Endothelial cell of umbilical vein (primary cell): ENCODE measurements at regions not wholly inside any gene's neighbourhood (a gene's known extent, or its start where the extent isn't known, plus 50 kb on each side); places are given as distances from the start of the nearest gene placed in this dataset.
A peak's percentile ranks its signal among the peaks of the same experiment; 100 is the strongest.

ENCODE experiments used
- BruUV-seq: library from RNA; stranded (reverse); fragments of 400-500 nt; replicated peaks from 2 replicates; lab custom pipeline; 2021; lab: Mats Ljungman, UMichigan
- CTCF ChIA-PET: fragments of 300-600, 350-600 bp; sonication (Branson Sonifier 250); formaldehyde crosslinking; loops from one replicate; lab custom pipeline; 2021; ENCODE audit warnings: antibody characterized with exemption, inconsistent platforms; lab: Charles Lee
- POLR2A ChIA-PET: fragments of 300-600, 350-600 bp; sonication (Branson Sonifier 250); formaldehyde crosslinking; loops from one replicate; lab custom pipeline; 2021; ENCODE audit warnings: antibody characterized with exemption, inconsistent platforms; lab: Charles Lee
- DNase-seq: peaks from one replicate; pipeline ENCODE4 v3.0.0-alpha.2; 2011; ENCODE audit warnings: low read depth, low spot score
- FAIRE-seq: peaks from 2 replicates; lab custom pipeline; 2011; peaks lifted over from hg19 to GRCh38; lab: Jason Lieb, UNC
- H2AFZ ChIP-seq: 2 replicates; pipeline ENCODE4 v1.6.0; 2012; ENCODE audit warnings: low read depth, low read length, control low read depth, inconsistent platforms
- H3K27ac ChIP-seq: 2 replicates; pipeline ENCODE4 v1.5.1; 2011; ENCODE audit warnings: low read depth, mild to moderate bottlenecking, control low read depth, low read length, moderate library complexity; ENCODE audit not compliant: insufficient read depth
- H3K27me3 ChIP-seq, 2 experiments: 2 replicates each; pipeline versions ENCODE4 v1.6.0 to v1.6.1; 2011; ENCODE audit warnings: low read length in 2 of 2, mixed read lengths in 1 of 2; ENCODE audit not compliant: control insufficient read depth in 2 of 2, insufficient read depth in 2 of 2
- H3K36me3 ChIP-seq, 2 experiments: 2 replicates in 1 of 2; 3 replicates in 1 of 2; pipeline ENCODE4 v1.5.1; 2011; ENCODE audit warnings: low read length in 2 of 2, mild to moderate bottlenecking in 1 of 2, moderate library complexity in 1 of 2; ENCODE audit not compliant: control insufficient read depth in 2 of 2, insufficient read depth in 2 of 2; ENCODE audit errors: extremely low read depth in 1 of 2
- H3K4me1 ChIP-seq: 3 replicates; pipeline ENCODE4 v1.5.1; 2011; ENCODE audit warnings: mild to moderate bottlenecking, low read length; ENCODE audit not compliant: control insufficient read depth, insufficient read depth; ENCODE audit errors: extremely low read depth
- H3K4me2 ChIP-seq: 2 replicates; pipeline ENCODE4 v1.6.1; 2011; ENCODE audit warnings: low read length, control low read depth, mixed read lengths; ENCODE audit not compliant: insufficient read depth
- H3K4me3 ChIP-seq, 3 experiments: fragments of 200-600 bp in 1 of 3; sonication (generic), shearing (Covaris generic) in 1 of 3; replicated peaks in 1 of 3; 2 replicates each; pipeline ENCODE4 v1.5.1; 2011 to 2016; ENCODE audit warnings: control low read depth in 3 of 3, low read length in 3 of 3, mild to moderate bottlenecking in 2 of 3, inconsistent platforms in 1 of 3, low read depth in 1 of 3, moderate library complexity in 1 of 3; ENCODE audit not compliant: insufficient read depth in 1 of 3
- H3K79me2 ChIP-seq: 2 replicates; pipeline ENCODE4 v1.6.0; 2012; ENCODE audit warnings: low read length, inconsistent platforms; ENCODE audit not compliant: control insufficient read depth, insufficient read depth
- H3K9ac ChIP-seq: replicated peaks from 2 replicates; pipeline ENCODE3; 2011; ENCODE audit warnings: low read length, control low read depth; ENCODE audit not compliant: insufficient read depth; ENCODE audit errors: extremely low read depth
- H3K9me1 ChIP-seq: replicated peaks from 3 replicates; pipeline ENCODE4 v1.6.0; 2011; ENCODE audit warnings: mild to moderate bottlenecking, low read length; ENCODE audit not compliant: control insufficient read depth, insufficient read depth; ENCODE audit errors: extremely low read depth
- H3K9me3 ChIP-seq: replicated peaks from 2 replicates; pipeline ENCODE4 v1.5.1; 2012; ENCODE audit warnings: low read length, inconsistent platforms; ENCODE audit not compliant: control insufficient read depth, insufficient read depth
- H4K20me1 ChIP-seq: replicated peaks from 2 replicates; pipeline ENCODE3; 2011; ENCODE audit warnings: mild to moderate bottlenecking, low read length; ENCODE audit not compliant: control insufficient read depth, insufficient read depth; ENCODE audit errors: extremely low read depth
- CTCF ChIP-seq, 2 donors: IDR thresholded peaks; 1 replicate in 1 of 2; 2 replicates in 1 of 2; pipeline ENCODE4 v1.5.1; 2011; ENCODE audit warnings: low read length in 2 of 2, mild to moderate bottlenecking in 2 of 2, moderate library complexity in 2 of 2, control low read depth in 1 of 2, inconsistent platforms in 1 of 2, low read depth in 1 of 2; ENCODE audit not compliant: insufficient read depth in 1 of 2; ENCODE audit errors: extremely low read depth in 1 of 2
- FOS ChIP-seq: IDR thresholded peaks from 2 replicates; pipeline ENCODE4 v1.6.1; 2011; ENCODE audit warnings: mild to moderate bottlenecking, low read length, moderate library complexity, borderline replicate concordance; ENCODE audit not compliant: insufficient read depth
- GATA2 ChIP-seq: IDR thresholded peaks from 2 replicates; pipeline ENCODE4 v1.7.0; 2011; ENCODE audit warnings: low read depth, mild to moderate bottlenecking, moderate library complexity, mixed read lengths, low read length; ENCODE audit not compliant: insufficient read length, insufficient read depth
- JUN ChIP-seq: IDR thresholded peaks from 2 replicates; pipeline ENCODE4 v1.6.1; 2011; ENCODE audit warnings: borderline replicate concordance, low read depth; ENCODE audit not compliant: insufficient read length, insufficient read depth
- MAX ChIP-seq: IDR thresholded peaks from 2 replicates; pipeline ENCODE4 v1.6.1; 2011; ENCODE audit not compliant: insufficient read depth, insufficient read length
- MYC ChIP-seq: IDR thresholded peaks from one replicate; pipeline ENCODE4 v1.6.1; 2011; ENCODE audit warnings: mild to moderate bottlenecking, low read depth, low read length
- POLR2AphosphoS5 ChIP-seq: IDR thresholded peaks from 2 replicates; pipeline ENCODE4 v1.6.1; 2012; ENCODE audit warnings: low read depth, mild to moderate bottlenecking, control low read depth, low read length, moderate library complexity; ENCODE audit not compliant: insufficient read depth
- dilution Hi-C: fragments of 300-500 bp; cut with MboI; formaldehyde crosslinking; loops from one replicate; pipeline ENCODE4 v1.15.0; 2019; ENCODE audit warnings: low sequenced_read_pairs; ENCODE audit not compliant: extremely low pct_ligation_motif_present
- intact Hi-C: fragments of 100-400 bp; cut with micrococcal nuclease; formaldehyde crosslinking; loops from one replicate; pipeline ENCODE4 v1.10.0; 2022

- no peaks in the 10 kb centered on the region for H4K20me1 ChIP-seq
- intact Hi-C loops (loop anchor here (5.0 kb wide), 1 partner anchor 75 kb away; no protein-coding TSS in a partner anchor), dilution Hi-C loops (no loop called here)
- H2AFZ ChIP-seq = peak overlapping the region; percentile 34
- H3K9ac ChIP-seq = no peak overlapping the region
- DNase-seq (peak; percentile 71), FAIRE-seq (peak; percentile 90)
- no peak overlapping the region for H3K4me3 ChIP-seq
- H3K27me3 ChIP-seq = no peaks in the 10 kb centered on the region
- peak overlapping the region; percentile 44 for H3K27ac ChIP-seq
- H3K9me1 ChIP-seq = no peaks in the 10 kb centered on the region
- ChIA-PET POLR2A (no interaction called here), CTCF (interaction anchor here (0.7 to 1.0 kb wide), 3 partner anchors 71 to 398 kb away, joined by 3 to 4 read pairs (median 4); no protein-coding TSS in a partner anchor)
- peak overlapping the region; percentile 45 for H3K4me2 ChIP-seq
- no TSS peak for BruUV-seq
- no peaks in the 10 kb centered on the region for H3K79me2 ChIP-seq
- H3K4me1 ChIP-seq = peaks cover 26% of the 10 kb centered on the region
- no peaks in the 10 kb centered on the region for H3K36me3 ChIP-seq
- no peaks in the 10 kb centered on the region for H3K9me3 ChIP-seq
- TF ChIP-seq POLR2AphosphoS5 = no peak
- TF ChIP-seq GATA2 = peak; percentile 91
- no peak for TF ChIP-seq CTCF (IDR thresholded peaks at IDR 0.05; ENCODE audit: extremely low read depth in 1 of 2, insufficient read depth in 1 of 2, low read depth in 1 of 2, low read length in 2 of 2)
- TF ChIP-seq MYC = no peak
- peak; percentile 89 for TF ChIP-seq FOS
- no peak for TF ChIP-seq MAX
- peak; percentile 62 for TF ChIP-seq JUN
Observed at GRCh38 chr10:28906934-28907333, 229.6 kb downstream of the BAMBI start.
